ENCODE measurements at regions not wholly inside any gene's neighbourhood (a gene's known extent, or its start where the extent isn't known, plus 50 kb on each side); places are given as distances from the start of the nearest gene placed in this dataset.

DNA sequence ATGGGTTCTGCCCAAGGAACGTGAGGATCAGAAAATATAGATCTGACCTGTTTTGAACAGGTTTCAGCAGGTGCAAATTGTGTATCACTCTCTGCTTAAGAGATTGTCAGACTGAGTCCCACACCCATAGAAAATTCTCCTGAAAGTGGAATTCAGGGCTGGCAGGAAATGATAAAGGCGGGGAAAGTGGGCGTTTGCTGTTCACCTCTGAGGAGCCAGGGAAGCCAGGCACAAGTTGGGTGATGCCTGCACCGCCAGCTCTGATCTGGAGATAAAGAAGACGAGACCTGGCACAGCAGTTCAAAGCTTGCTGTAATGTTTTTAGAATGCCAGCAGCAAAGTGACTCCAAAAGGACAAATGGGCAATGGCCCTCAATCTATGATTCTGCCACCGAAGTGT is 356.5 kb upstream of the SOX5 start:
- intact Hi-C loops (cut with micrococcal nuclease; ENCODE audit: unreplicated experiment) = no loop called here
- H3K9ac ChIP-seq (ENCODE audit: insufficient read depth, low read depth, low read length) = no peak overlapping the region
- H3K4me2 ChIP-seq (ENCODE audit: low read depth, low read length) = no peak overlapping the region
- TF ChIP-seq, protein P1, sequence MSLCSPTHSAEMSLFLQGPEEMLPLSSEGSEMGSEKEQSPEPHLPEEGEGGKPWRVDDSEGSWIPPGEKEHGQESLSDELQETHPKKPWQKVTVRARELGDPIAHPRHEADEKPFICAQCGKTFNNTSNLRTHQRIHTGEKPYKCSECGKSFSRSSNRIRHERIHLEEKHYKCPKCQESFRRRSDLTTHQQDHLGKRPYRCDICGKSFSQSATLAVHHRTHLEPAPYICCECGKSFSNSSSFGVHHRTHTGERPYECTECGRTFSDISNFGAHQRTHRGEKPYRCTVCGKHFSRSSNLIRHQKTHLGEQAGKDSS (CRISPR knock-in tag; IDR thresholded peaks at IDR 0.05; ENCODE audit: borderline replicate concordance, low read depth) = no peak
- TF ChIP-seq, protein P2, sequence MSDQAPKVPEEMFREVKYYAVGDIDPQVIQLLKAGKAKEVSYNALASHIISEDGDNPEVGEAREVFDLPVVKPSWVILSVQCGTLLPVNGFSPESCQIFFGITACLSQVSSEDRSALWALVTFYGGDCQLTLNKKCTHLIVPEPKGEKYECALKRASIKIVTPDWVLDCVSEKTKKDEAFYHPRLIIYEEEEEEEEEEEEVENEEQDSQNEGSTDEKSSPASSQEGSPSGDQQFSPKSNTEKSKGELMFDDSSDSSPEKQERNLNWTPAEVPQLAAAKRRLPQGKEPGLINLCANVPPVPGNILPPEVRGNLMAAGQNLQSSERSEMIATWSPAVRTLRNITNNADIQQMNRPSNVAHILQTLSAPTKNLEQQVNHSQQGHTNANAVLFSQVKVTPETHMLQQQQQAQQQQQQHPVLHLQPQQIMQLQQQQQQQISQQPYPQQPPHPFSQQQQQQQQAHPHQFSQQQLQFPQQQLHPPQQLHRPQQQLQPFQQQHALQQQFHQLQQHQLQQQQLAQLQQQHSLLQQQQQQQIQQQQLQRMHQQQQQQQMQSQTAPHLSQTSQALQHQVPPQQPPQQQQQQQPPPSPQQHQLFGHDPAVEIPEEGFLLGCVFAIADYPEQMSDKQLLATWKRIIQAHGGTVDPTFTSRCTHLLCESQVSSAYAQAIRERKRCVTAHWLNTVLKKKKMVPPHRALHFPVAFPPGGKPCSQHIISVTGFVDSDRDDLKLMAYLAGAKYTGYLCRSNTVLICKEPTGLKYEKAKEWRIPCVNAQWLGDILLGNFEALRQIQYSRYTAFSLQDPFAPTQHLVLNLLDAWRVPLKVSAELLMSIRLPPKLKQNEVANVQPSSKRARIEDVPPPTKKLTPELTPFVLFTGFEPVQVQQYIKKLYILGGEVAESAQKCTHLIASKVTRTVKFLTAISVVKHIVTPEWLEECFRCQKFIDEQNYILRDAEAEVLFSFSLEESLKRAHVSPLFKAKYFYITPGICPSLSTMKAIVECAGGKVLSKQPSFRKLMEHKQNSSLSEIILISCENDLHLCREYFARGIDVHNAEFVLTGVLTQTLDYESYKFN (CRISPR knock-in tag; conservative IDR thresholded peaks at IDR 0.05) = no peak
- TF ChIP-seq CBX5 (CRISPR knock-in tag; IDR thresholded peaks at IDR 0.05; ENCODE audit: borderline replicate concordance) (no peak), YY1 (IDR thresholded peaks at IDR 0.05; ENCODE audit: insufficient read depth, insufficient replicate concordance, low read depth, low read length) (no peak), ZNF879 (CRISPR knock-in tag; IDR thresholded peaks at IDR 0.05) (no peak), NR2F2 (IDR thresholded peaks at IDR 0.05; ENCODE audit: borderline replicate concordance, low read depth) (no peak), ZNF629 (CRISPR knock-in tag; conservative IDR thresholded peaks at IDR 0.05) (no peak), ZNF780A (CRISPR knock-in tag; IDR thresholded peaks at IDR 0.05) (no peak), ZNF17 (CRISPR knock-in tag; IDR thresholded peaks at IDR 0.05) (no peak), ZNF547 (CRISPR knock-in tag; IDR thresholded peaks at IDR 0.05) (no peak), HNRNPUL1 (IDR thresholded peaks at IDR 0.05; ENCODE audit: low read depth, low read length) (no peak), ZSCAN31 (CRISPR knock-in tag; IDR thresholded peaks at IDR 0.05; ENCODE audit: low read depth) (no peak), KLF15 (CRISPR knock-in tag; IDR thresholded peaks at IDR 0.05; ENCODE audit: borderline replicate concordance) (no peak), ZNF83 (CRISPR knock-in tag; IDR thresholded peaks at IDR 0.05; ENCODE audit: borderline replicate concordance) (no peak)
- TF ChIP-seq, protein P3, sequence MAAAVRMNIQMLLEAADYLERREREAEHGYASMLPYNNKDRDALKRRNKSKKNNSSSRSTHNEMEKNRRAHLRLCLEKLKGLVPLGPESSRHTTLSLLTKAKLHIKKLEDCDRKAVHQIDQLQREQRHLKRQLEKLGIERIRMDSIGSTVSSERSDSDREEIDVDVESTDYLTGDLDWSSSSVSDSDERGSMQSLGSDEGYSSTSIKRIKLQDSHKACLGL (CRISPR knock-in tag; IDR thresholded peaks at IDR 0.05) = no peak
- TF ChIP-seq, protein P4, sequence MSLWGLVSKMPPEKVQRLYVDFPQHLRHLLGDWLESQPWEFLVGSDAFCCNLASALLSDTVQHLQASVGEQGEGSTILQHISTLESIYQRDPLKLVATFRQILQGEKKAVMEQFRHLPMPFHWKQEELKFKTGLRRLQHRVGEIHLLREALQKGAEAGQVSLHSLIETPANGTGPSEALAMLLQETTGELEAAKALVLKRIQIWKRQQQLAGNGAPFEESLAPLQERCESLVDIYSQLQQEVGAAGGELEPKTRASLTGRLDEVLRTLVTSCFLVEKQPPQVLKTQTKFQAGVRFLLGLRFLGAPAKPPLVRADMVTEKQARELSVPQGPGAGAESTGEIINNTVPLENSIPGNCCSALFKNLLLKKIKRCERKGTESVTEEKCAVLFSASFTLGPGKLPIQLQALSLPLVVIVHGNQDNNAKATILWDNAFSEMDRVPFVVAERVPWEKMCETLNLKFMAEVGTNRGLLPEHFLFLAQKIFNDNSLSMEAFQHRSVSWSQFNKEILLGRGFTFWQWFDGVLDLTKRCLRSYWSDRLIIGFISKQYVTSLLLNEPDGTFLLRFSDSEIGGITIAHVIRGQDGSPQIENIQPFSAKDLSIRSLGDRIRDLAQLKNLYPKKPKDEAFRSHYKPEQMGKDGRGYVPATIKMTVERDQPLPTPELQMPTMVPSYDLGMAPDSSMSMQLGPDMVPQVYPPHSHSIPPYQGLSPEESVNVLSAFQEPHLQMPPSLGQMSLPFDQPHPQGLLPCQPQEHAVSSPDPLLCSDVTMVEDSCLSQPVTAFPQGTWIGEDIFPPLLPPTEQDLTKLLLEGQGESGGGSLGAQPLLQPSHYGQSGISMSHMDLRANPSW (CRISPR knock-in tag; IDR thresholded peaks at IDR 0.05; ENCODE audit: borderline replicate concordance) = no peak
- TF ChIP-seq, protein P5, sequence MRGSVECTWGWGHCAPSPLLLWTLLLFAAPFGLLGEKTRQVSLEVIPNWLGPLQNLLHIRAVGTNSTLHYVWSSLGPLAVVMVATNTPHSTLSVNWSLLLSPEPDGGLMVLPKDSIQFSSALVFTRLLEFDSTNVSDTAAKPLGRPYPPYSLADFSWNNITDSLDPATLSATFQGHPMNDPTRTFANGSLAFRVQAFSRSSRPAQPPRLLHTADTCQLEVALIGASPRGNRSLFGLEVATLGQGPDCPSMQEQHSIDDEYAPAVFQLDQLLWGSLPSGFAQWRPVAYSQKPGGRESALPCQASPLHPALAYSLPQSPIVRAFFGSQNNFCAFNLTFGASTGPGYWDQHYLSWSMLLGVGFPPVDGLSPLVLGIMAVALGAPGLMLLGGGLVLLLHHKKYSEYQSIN (CRISPR knock-in tag; IDR thresholded peaks at IDR 0.05; ENCODE audit: borderline replicate concordance) = no peak
- DNase-seq (ENCODE audit: low spot score) = no peak
- WGBS (ENCODE audit: low lambda C conversion rate) = 55% methylated on average over 6 of the region's 6 CpGs
- no peak for ATAC-seq
- in situ Hi-C loops (cut with HindIII; ENCODE audit: extremely low pct_ligation_motif_present, low pct_unique_long_range_greater_than_20kb) = no loop called here
- H3K79me2 ChIP-seq (ENCODE audit: insufficient read depth, low read length) = no peaks in the 10 kb centered on the region
- H4K20me1 ChIP-seq (ENCODE audit: insufficient read depth, low read length) = no peaks in the 10 kb centered on the region
- no TSS peak for BruUV-seq (replicated peaks)
- no peaks in the 10 kb centered on the region; a peak in 1 of 5 replicates for H3K27me3 ChIP-seq (ENCODE audit: control insufficient read depth in 1 of 2, insufficient read depth in 2 of 2, low read length in 2 of 2)
- H3K27ac ChIP-seq (ENCODE audit: extremely low read length, insufficient read depth, low read length) = no peak overlapping the region
- no peak overlapping the region for H3K4me3 ChIP-seq (replicated peaks in 1 of 3; ENCODE audit: insufficient read depth in 1 of 3, low read depth in 2 of 3, low read length in 3 of 3)
- H3K36me3 ChIP-seq (replicated peaks in 1 of 2; ENCODE audit: control insufficient read depth in 1 of 2, insufficient read depth in 2 of 2, low read length in 2 of 2) = no peaks in the 10 kb centered on the region
- no peak overlapping the region for H2AFZ ChIP-seq (ENCODE audit: low read length)
- no peaks in the 10 kb centered on the region for H3K9me3 ChIP-seq (ENCODE audit: low read length)
- CTCF ChIA-PET (ENCODE audit: low intra/inter-chr PET ratio, low total read pairs) = no interaction called here
- POLR2A ChIA-PET = no interaction called here
- no peak for FAIRE-seq
- H3K4me1 ChIP-seq (ENCODE audit: insufficient read depth, low read length) = no peaks in the 10 kb centered on the region

Measured in HepG2 (cell line).